ENCODE measurements at regions not wholly inside any gene's neighbourhood (a gene's known extent, or its start where the extent isn't known, plus 50 kb on each side); places are given as distances from the start of the nearest gene placed in this dataset.

DNA sequence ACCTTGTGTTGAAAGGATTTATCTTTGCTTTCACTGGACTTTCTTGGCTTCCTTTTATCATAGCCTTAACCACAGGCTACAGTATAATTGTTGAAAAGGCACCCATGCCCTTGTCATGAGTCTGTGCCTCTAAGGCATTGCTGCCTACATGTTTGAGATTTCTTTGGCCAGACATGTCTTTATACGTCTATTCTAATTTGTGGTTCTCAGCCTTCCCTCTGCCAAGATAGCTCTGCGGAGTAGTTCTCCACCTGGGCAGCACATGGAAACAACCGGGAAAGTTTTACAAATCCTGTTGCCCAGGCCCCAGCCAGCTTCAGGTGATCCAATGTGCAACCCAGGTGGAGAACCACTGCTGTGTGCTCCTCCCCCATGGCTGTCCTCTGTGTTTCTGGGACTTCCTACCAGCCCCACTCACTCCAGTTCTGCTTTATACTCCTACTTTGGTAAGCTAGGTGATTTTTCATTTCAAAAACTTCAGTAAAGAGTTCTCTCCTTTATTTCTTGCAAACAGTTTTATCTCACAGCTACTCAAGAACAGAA lies 159.6 kb upstream of the MYLIP start:
- no peak overlapping the region for H2AK5ac ChIP-seq (ENCODE audit: low read length, severe bottlenecking)

DNA sequence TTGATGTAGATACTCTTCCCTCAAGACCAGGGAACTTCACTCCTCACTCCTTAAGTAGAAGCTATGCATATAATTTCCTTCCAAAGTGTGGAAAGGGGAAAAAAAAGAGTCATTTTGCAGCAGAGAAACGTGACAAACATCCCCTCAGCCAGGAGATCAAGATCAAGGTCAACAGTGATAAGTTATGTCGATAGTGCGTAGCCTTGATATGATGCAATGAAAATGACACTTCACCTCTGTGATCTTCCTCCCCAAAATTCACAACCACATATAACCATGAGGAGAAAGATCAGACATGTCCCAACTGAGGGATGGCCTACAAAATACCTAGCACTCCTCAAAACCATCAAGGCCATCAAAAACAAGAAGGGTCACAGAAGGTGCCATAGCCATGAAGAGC lies 160.4 kb upstream of the MYLIP start:
- no peaks in the 10 kb centered on the region for H3K27me3 ChIP-seq (ENCODE audit: control insufficient read depth in 1 of 2, insufficient read depth in 1 of 2, low read length in 2 of 2)
- H3K4me1 ChIP-seq (ENCODE audit: control insufficient read depth, insufficient read depth, low read depth, low read length): no peaks in the 10 kb centered on the region
- H4K8ac ChIP-seq (ENCODE audit: low read length): no peak overlapping the region
- H3K18ac ChIP-seq (ENCODE audit: low read depth in 1 of 2, low read length in 2 of 2): no peak overlapping the region
- WGBS: 98% methylated on average over 2 of the region's 3 CpGs
- no peak overlapping the region for H3K4me2 ChIP-seq (ENCODE audit: low read length, poor library complexity, severe bottlenecking)
- no peak for DNase-seq
- no peak overlapping the region for H3K27ac ChIP-seq (ENCODE audit: low read length, poor library complexity, severe bottlenecking)
- H3K36me3 ChIP-seq (ENCODE audit: control insufficient read depth in 1 of 2, insufficient read depth in 2 of 2, low read depth in 1 of 2, low read length in 2 of 2): no peaks in the 10 kb centered on the region
- H3K4ac ChIP-seq (ENCODE audit: low read depth in 1 of 2, low read length in 2 of 2): no peak overlapping the region
- H3K9ac ChIP-seq (ENCODE audit: low read length): no peak overlapping the region
- H2AK5ac ChIP-seq (ENCODE audit: low read length, severe bottlenecking): no peak overlapping the region
- no peak overlapping the region for H3K14ac ChIP-seq (ENCODE audit: low read length in 2 of 2)
- no peak overlapping the region for H4K91ac ChIP-seq (ENCODE audit: low read length)
- H2BK5ac ChIP-seq (ENCODE audit: low read depth, low read length, poor library complexity, severe bottlenecking): no peak overlapping the region
- H3K79me1 ChIP-seq (replicated peaks; ENCODE audit: low read length, poor library complexity, severe bottlenecking): no peaks in the 10 kb centered on the region
- H2BK120ac ChIP-seq (ENCODE audit: low read depth, low read length): no peak overlapping the region
- no peaks in the 10 kb centered on the region for H3K9me3 ChIP-seq (ENCODE audit: control insufficient read depth, low read length)
- no peak overlapping the region for H2BK15ac ChIP-seq (ENCODE audit: low read depth, poor library complexity, severe bottlenecking)
- H2AFZ ChIP-seq (ENCODE audit: low read depth, low read length): no peak overlapping the region
- no peak overlapping the region for H3K4me3 ChIP-seq (ENCODE audit: insufficient read depth in 1 of 2, low read depth in 1 of 2, low read length in 2 of 2)
- no peak overlapping the region for H2BK12ac ChIP-seq (ENCODE audit: low read length in 2 of 2)
- H3K23ac ChIP-seq (ENCODE audit: low read length in 2 of 2): no peak overlapping the region

More for the DNA sequence above, 159.6 kb upstream of the MYLIP start:
- Histone ChIP-seq H4K91ac (ENCODE audit: low read length) (no peak overlapping the region), H2BK120ac (ENCODE audit: low read depth, low read length) (no peak overlapping the region), H3K4me3 (ENCODE audit: insufficient read depth in 1 of 2, low read depth in 1 of 2, low read length in 2 of 2) (no peak overlapping the region), H2BK15ac (ENCODE audit: low read depth, poor library complexity, severe bottlenecking) (no peak overlapping the region), H2AFZ (ENCODE audit: low read depth, low read length) (no peak overlapping the region), H2BK12ac (ENCODE audit: low read length in 2 of 2) (no peak overlapping the region), H3K4ac (ENCODE audit: low read depth in 1 of 2, low read length in 2 of 2) (no peak overlapping the region), H3K4me2 (ENCODE audit: low read length, poor library complexity, severe bottlenecking) (no peak overlapping the region), H3K14ac (ENCODE audit: low read length in 2 of 2) (no peak overlapping the region), H3K4me1 (ENCODE audit: control insufficient read depth, insufficient read depth, low read depth, low read length) (no peaks in the 10 kb centered on the region), H3K23ac (ENCODE audit: low read length in 2 of 2) (no peak overlapping the region), H2BK5ac (ENCODE audit: low read depth, low read length, poor library complexity, severe bottlenecking) (no peak overlapping the region), H4K8ac (ENCODE audit: low read length) (no peak overlapping the region), H3K36me3 (ENCODE audit: control insufficient read depth in 1 of 2, insufficient read depth in 2 of 2, low read depth in 1 of 2, low read length in 2 of 2) (no peaks in the 10 kb centered on the region), H3K79me1 (replicated peaks; ENCODE audit: low read length, poor library complexity, severe bottlenecking) (no peaks in the 10 kb centered on the region), H3K27me3 (ENCODE audit: control insufficient read depth in 1 of 2, insufficient read depth in 1 of 2, low read length in 2 of 2) (no peaks in the 10 kb centered on the region), H3K9ac (ENCODE audit: low read length) (no peak overlapping the region), H3K18ac (ENCODE audit: low read depth in 1 of 2, low read length in 2 of 2) (no peak overlapping the region), H3K27ac (ENCODE audit: low read length, poor library complexity, severe bottlenecking) (no peak overlapping the region), H3K9me3 (ENCODE audit: control insufficient read depth, low read length) (no peaks in the 10 kb centered on the region)
- 87% methylated on average over 3 of the region's 3 CpGs for WGBS
- DNase-seq: no peak

DNA sequence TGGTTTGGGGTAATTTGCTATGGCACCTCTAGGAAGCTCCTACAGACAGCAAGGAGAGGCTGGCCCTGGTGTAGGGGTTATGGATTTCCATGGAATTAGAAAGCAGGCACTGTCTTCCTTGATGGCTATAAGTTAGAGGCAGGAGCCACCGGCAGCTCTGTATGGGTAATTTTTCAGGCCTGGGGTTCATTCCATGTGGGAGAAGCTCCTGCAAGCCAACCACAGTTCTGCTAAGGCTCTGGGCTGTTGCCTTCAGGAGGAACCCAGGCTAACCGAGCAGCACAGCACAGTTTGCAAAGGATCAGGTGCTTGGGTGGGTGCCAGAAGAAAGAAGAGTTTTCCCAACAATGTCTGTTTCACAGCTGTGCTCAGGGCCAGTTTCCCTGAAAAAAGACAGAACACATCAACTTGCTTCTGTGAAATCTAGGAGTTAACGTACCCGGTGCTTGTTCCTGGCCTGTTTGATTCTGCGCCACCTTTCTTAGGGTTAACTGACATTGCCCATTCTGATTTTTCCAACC lies 162.8 kb upstream of the MYLIP start:
- Histone ChIP-seq H3K79me1 (replicated peaks; ENCODE audit: low read length, poor library complexity, severe bottlenecking) (no peaks in the 10 kb centered on the region), H2AK5ac (ENCODE audit: low read length, severe bottlenecking) (no peak overlapping the region), H2AFZ (ENCODE audit: low read depth, low read length) (no peak overlapping the region), H3K4me2 (ENCODE audit: low read length, poor library complexity, severe bottlenecking) (no peak overlapping the region), H3K18ac (ENCODE audit: low read depth in 1 of 2, low read length in 2 of 2) (no peak overlapping the region), H3K9me3 (ENCODE audit: control insufficient read depth, low read length) (no peaks in the 10 kb centered on the region), H4K8ac (ENCODE audit: low read length) (no peak overlapping the region), H3K9ac (ENCODE audit: low read length) (no peak overlapping the region), H3K36me3 (ENCODE audit: control insufficient read depth in 1 of 2, insufficient read depth in 2 of 2, low read depth in 1 of 2, low read length in 2 of 2) (no peaks in the 10 kb centered on the region), H4K91ac (ENCODE audit: low read length) (no peak overlapping the region), H3K4ac (ENCODE audit: low read depth in 1 of 2, low read length in 2 of 2) (no peak overlapping the region), H3K27ac (ENCODE audit: low read length, poor library complexity, severe bottlenecking) (no peak overlapping the region), H2BK120ac (ENCODE audit: low read depth, low read length) (no peak overlapping the region), H3K23ac (ENCODE audit: low read length in 2 of 2) (no peak overlapping the region), H3K4me1 (ENCODE audit: control insufficient read depth, insufficient read depth, low read depth, low read length) (no peaks in the 10 kb centered on the region), H3K4me3 (ENCODE audit: insufficient read depth in 1 of 2, low read depth in 1 of 2, low read length in 2 of 2) (no peak overlapping the region), H3K14ac (ENCODE audit: low read length in 2 of 2) (no peak overlapping the region), H3K27me3 (ENCODE audit: control insufficient read depth in 1 of 2, insufficient read depth in 1 of 2, low read length in 2 of 2) (no peaks in the 10 kb centered on the region), H2BK5ac (ENCODE audit: low read depth, low read length, poor library complexity, severe bottlenecking) (no peak overlapping the region), H2BK15ac (ENCODE audit: low read depth, poor library complexity, severe bottlenecking) (no peak overlapping the region), H2BK12ac (ENCODE audit: low read length in 2 of 2) (no peak overlapping the region)
- peak; percentile 35 for DNase-seq
- WGBS: 79% methylated on average over 4 of the region's 5 CpGs

DNA sequence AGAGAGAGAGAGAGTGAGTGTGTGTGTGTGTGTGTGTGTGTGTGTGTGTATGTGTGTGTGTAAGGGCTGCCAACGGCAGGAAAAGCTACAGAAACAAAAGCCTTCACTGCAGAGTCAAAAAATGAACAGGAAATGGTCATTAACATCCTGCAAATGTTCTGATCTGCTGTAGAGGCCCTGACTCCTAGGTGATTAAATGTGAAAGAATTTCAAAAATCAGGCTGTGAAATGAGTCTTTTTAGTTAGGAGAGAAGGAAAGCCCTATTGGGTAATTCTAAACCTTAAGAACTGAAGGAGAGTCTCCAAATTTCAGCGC lies 166.5 kb upstream of the MYLIP start:
- H3K9me3 ChIP-seq (ENCODE audit: control insufficient read depth, low read length): no peaks in the 10 kb centered on the region
- no peak overlapping the region for H3K4ac ChIP-seq (ENCODE audit: low read depth in 1 of 2, low read length in 2 of 2)
- H2BK5ac ChIP-seq (ENCODE audit: low read depth, low read length, poor library complexity, severe bottlenecking): no peak overlapping the region
- H3K18ac ChIP-seq (ENCODE audit: low read depth in 1 of 2, low read length in 2 of 2): no peak overlapping the region
- H3K27me3 ChIP-seq (ENCODE audit: control insufficient read depth in 1 of 2, insufficient read depth in 1 of 2, low read length in 2 of 2): no peaks in the 10 kb centered on the region
- H2BK15ac ChIP-seq (ENCODE audit: low read depth, poor library complexity, severe bottlenecking): no peak overlapping the region
- H4K91ac ChIP-seq (ENCODE audit: low read length): no peak overlapping the region
- H3K4me2 ChIP-seq (ENCODE audit: low read length, poor library complexity, severe bottlenecking): no peak overlapping the region
- H3K36me3 ChIP-seq (ENCODE audit: control insufficient read depth in 1 of 2, insufficient read depth in 2 of 2, low read depth in 1 of 2, low read length in 2 of 2): no peaks in the 10 kb centered on the region
- H3K9ac ChIP-seq (ENCODE audit: low read length): peak overlapping the region; percentile 36
- peak; percentile 71 for DNase-seq
- no peaks in the 10 kb centered on the region for H3K4me1 ChIP-seq (ENCODE audit: control insufficient read depth, insufficient read depth, low read depth, low read length)
- H2BK12ac ChIP-seq (ENCODE audit: low read length in 2 of 2): no peak overlapping the region
- no peak overlapping the region for H2AFZ ChIP-seq (ENCODE audit: low read depth, low read length)
- peak overlapping the region; percentile 21 for H2BK120ac ChIP-seq (ENCODE audit: low read depth, low read length)
- H3K27ac ChIP-seq (ENCODE audit: low read length, poor library complexity, severe bottlenecking): peak overlapping the region; percentile 25
- no peak overlapping the region for H3K23ac ChIP-seq (ENCODE audit: low read length in 2 of 2)
- no peak overlapping the region for H4K8ac ChIP-seq (ENCODE audit: low read length)
- no peak overlapping the region for H3K14ac ChIP-seq (ENCODE audit: low read length in 2 of 2)
- H3K79me1 ChIP-seq (replicated peaks; ENCODE audit: low read length, poor library complexity, severe bottlenecking): no peaks in the 10 kb centered on the region
- H3K4me3 ChIP-seq (ENCODE audit: insufficient read depth in 1 of 2, low read depth in 1 of 2, low read length in 2 of 2): no peak overlapping the region
- no peak overlapping the region for H2AK5ac ChIP-seq (ENCODE audit: low read length, severe bottlenecking)
- 22% methylated on average over 2 of the region's 2 CpGs for WGBS
